HG02938 (cell line): ENCODE measurements at regions not wholly inside any gene's neighbourhood (a gene's known extent, or its start where the extent isn't known, plus 50 kb on each side); places are given as distances from the start of the nearest gene placed in this dataset.
"Not testable (repeated sequence)": the region's sequence is repeated elsewhere in the genome, so short reads cannot be mapped to it uniquely, and the experiment has no call there.

Experiments used
- ATAC-seq: cut with Tn5 transposase; IDR thresholded peaks from one replicate; pipeline ENCODE4 v1.9.1; 2021; ENCODE audit warnings: mild to moderate bottlenecking, moderate library complexity; ENCODE audit not compliant: unreplicated experiment

- ATAC-seq = no peak
Observed at GRCh38 chr16:61210076-61210475, 826.2 kb downstream of the CDH8 start.

GRCh38 chr16:61195006-61195405, 841.2 kb downstream of the CDH8 start:
- ATAC-seq = no peak

- ATAC-seq = no peak
Observed at GRCh38 chr16:61194573-61194972, 841.7 kb downstream of the CDH8 start.

- no peak for ATAC-seq
Observed at GRCh38 chr16:61182391-61182790, 853.8 kb downstream of the CDH8 start.

GRCh38 chr16:61181982-61182381, 854.3 kb downstream of the CDH8 start:
- ATAC-seq = no peak

GRCh38 chr16:61179561-61179960, 856.7 kb downstream of the CDH8 start:
- ATAC-seq = no peak

- ATAC-seq = no peak
Observed at GRCh38 chr16:61165797-61166196, 870.4 kb downstream of the CDH8 start.

- no peak for ATAC-seq
Observed at GRCh38 chr16:61150351-61150750, 885.9 kb downstream of the CDH8 start.

GRCh38 chr16:61149709-61150108, 886.5 kb downstream of the CDH8 start:
- no peak for ATAC-seq

GRCh38 chr16:61148930-61149329, 887.3 kb downstream of the CDH8 start:
- no peak for ATAC-seq

GRCh38 chr16:61146429-61146828, 889.8 kb downstream of the CDH8 start:
- ATAC-seq = no peak

GRCh38 chr16:61131447-61131846, 904.8 kb downstream of the CDH8 start:
- ATAC-seq = no peak

GRCh38 chr16:61128545-61129323, 907.5 kb downstream of the CDH8 start:
- no peak for ATAC-seq

GRCh38 chr16:61105544-61105943, 930.7 kb downstream of the CDH8 start:
- ATAC-seq = no peak

GRCh38 chr16:61098505-61098904, 937.7 kb downstream of the CDH8 start:
- ATAC-seq = no peak

GRCh38 chr16:61091300-61091699, 944.9 kb downstream of the CDH8 start:
- ATAC-seq = not testable (repeated sequence)

GRCh38 chr16:61083711-61084110, 952.5 kb downstream of the CDH8 start:
- no peak for ATAC-seq

- no peak for ATAC-seq
Observed at GRCh38 chr16:61074324-61074723, 961.9 kb downstream of the CDH8 start.

- ATAC-seq = no peak
Observed at GRCh38 chr16:61057635-61058034, 978.6 kb downstream of the CDH8 start.

- no peak for ATAC-seq
Observed at GRCh38 chr16:61050547-61050946, 985.7 kb downstream of the CDH8 start.

GRCh38 chr16:61045931-61046330, 990.3 kb downstream of the CDH8 start:
- ATAC-seq = no peak

- no peak for ATAC-seq
Observed at GRCh38 chr16:61042737-61043136, 993.5 kb downstream of the CDH8 start.

- no peak for ATAC-seq
Observed at GRCh38 chr16:61030616-61031015, 1005.6 kb downstream of the CDH8 start.
